HG03025 (cell line): ENCODE measurements at regions not wholly inside any gene's neighbourhood (a gene's known extent, or its start where the extent isn't known, plus 50 kb on each side); places are given as distances from the start of the nearest gene placed in this dataset.

Experiments
- ATAC-seq: cut with Tn5 transposase; IDR thresholded peaks from one replicate; pipeline ENCODE4 v1.9.1; 2021; ENCODE audit warnings: mild to moderate bottlenecking, moderate library complexity; ENCODE audit not compliant: unreplicated experiment, low FRiP score

DNA sequence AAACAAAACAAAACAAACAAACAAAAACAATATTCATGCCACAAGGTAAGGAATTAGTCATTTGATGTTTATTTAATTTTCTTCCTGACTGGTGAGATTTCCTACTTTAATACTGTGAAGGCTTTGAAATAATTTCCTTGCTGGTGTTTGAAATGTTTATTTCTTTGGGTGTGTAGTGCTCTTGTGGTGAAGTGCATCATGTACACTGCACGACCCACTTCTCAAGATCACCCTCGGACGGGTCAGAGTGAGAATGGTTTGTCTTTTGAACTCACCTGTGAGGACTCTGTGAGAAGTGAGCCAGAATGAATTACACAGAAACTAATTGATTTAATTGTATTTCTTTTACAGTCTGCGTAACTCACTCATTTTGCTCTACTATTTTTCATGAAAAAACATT is 1211.5 kb downstream of the SORCS1 start:
- no peak for ATAC-seq

DNA sequence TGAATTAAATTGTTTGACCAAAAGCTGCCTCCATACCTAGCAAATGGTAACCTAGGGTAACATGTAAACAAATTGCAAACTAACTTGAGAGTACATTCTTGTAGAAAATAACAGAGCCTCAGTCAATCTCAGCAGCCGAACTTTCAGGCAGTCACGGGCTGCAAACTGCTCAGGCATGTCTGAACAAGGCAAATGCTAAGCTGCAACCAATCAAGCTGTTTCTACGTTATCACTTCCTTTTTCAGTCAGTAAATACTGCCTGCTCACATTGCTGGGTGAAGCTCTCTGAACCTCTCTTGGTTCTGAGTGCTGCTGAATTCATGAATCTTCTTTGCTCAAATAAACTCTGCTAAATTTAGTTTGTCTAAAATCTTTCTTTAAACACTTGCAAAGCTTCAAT is 1212.4 kb downstream of the SORCS1 start:
- peak; percentile 97 for ATAC-seq

DNA sequence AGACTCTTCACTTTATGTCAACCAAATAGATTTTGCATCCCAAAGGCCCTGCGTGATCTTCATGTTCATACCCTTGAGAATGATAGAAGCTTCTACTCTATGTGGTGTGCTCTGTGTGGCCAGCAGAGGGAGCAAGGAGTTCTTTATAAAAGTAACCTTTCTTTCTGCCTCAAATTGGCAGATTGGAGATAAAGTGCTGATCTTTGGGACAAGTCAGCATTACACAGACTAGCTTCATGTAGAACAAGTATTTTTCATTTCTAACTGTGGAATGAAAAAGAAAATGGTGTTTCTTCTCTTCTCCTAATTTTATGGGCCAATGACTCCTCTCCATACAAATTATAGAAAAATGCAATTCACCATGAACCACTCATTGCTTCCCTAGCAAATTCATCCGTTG is 1214.1 kb downstream of the SORCS1 start:
- ATAC-seq = no peak

DNA sequence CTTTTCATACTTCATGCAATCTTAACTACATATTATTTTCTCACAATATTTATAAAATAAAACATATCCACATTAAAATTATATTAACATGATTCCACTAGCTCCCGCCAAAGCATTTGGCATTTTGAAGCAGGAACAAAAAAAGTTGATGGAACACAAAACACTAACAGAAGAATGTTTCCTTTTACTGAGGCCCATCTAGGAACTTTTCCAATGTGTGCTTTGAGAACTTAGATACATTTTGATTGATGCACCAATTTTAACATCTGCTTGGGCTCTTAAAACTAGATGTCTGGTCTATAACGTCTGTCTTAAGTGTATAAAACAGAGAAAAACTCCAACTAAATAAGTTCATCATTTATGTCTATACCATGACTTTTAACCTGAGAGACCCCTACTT is 1214.8 kb downstream of the SORCS1 start:
- ATAC-seq = no peak

DNA sequence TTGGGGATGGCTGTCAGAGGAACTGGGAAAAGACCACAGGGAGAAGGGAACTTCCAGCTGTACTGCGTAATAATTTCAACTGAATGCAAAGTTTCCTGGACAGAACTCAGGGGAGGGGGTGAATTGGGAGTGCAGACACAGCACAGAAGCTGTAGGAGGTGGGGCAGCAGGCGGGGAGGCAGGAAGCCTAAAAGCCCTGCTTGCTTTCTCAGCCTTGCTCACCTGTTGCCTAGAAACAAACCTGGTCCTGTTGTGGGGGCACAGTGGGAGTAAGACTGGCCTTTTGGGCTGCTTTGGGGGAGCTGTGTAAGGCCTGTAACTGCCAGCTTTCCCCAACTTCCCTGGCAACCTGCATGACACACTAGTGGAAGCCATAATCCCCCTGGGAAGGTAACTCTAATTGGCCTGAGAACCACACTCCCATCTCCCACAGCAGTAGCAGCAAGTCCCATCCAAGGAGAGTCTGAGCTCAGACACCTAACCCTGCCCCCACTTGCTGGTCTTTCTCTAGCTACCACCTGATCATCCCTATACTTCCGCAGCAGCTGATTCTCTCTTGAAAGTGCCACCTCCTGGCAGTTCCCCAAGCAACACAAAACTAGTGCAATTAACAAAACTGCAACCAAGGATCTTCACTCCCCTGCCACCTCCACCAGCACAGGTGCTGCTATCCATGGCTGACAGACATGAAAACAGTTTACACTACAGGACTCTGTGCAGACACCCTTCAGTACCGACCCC is 1239.3 kb downstream of the SORCS1 start:
- ATAC-seq = no peak

DNA sequence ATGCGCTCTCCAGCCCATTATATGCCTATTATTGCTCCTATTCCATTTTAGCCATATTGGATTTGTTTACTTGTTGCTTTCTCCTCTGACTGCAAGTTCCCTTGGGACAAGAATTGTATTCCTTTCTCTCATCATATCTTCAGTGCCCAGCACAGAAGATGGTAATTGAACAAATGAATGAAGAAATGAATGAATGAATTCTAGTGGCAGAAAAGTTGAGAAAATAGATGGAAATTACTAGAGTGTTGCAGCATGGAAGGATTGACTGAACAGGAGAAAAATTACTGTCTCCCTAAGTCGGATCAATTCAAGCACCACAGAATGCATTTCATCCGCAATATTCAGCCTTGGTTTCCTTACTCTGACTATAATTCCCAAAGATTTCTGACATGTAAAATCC is 1243.2 kb downstream of the SORCS1 start:
- no peak for ATAC-seq

DNA sequence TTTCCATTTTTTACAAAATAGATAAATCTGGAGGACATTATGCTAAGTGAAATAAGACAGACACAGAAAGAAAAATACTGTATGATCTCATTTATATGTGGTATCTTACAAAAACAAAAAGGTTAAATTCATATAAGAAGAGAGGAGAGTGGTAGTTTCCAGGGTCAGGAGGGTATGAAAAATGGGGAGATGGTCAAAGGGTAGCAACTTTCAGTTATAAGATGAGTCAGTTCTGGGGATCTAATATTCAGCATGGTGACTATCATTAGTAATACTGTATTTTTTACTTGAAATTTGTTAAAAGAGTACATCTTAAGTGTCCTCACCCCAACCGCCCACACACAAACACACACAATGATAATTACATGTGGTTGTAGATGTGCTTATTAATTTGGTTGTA is 1250.1 kb downstream of the SORCS1 start:
- no peak for ATAC-seq

DNA sequence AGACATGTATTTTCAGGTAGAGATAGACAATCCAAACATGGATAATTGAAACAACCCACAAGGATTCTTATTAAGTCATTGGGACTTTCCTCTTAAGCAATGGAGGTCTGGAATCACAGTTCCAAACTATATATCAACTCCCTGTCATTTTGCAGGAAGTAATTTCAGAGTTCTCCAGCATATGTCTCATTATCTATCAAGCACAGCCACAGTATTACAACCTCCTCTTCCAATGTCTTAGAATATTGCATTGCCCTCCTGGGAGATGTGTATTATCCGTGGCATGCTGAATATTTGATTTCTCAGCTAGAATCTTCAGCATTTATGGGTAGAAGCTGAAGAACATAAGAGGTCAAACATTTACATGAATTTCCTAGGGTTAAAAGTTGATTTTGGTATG is 1255.8 kb downstream of the SORCS1 start:
- ATAC-seq = no peak

DNA sequence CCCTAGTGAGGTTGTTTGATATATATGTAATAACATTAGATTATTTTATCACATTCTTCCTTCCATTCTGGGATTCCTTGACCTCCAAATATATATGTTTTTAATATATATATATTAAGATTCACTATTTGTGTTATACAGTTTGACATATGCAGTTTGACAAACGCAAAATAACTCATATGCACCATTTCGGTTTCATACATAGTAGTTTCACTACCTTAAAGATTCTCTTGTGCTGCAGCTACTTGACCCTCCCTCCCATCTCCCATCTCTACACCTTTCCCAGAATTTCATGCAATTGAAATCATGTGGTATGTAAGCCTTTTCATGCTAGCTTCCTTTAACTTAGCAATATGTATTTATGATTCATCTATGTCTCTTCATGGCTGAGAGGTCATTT is 1244.4 kb downstream of the SORCS3 start:
- no peak for ATAC-seq

DNA sequence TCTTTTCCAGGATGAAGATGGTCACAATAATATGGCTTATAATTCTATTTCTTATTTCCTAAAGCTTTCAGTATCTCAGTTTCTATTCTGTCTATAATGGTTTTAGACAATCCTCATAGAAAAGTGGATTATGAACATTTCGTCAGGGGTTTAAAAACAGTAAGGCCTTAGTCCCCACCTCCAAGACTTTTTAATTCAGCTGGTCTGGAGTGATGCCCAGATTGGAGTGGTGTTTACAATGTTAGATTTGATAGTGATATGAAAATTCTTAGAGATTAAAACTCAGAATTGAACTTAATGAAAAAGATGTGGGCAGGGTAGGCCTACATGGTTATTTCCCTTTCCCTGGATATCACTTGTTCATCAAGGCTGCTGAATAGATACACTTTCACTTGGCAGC is 1238.3 kb downstream of the SORCS3 start:
- ATAC-seq = no peak

DNA sequence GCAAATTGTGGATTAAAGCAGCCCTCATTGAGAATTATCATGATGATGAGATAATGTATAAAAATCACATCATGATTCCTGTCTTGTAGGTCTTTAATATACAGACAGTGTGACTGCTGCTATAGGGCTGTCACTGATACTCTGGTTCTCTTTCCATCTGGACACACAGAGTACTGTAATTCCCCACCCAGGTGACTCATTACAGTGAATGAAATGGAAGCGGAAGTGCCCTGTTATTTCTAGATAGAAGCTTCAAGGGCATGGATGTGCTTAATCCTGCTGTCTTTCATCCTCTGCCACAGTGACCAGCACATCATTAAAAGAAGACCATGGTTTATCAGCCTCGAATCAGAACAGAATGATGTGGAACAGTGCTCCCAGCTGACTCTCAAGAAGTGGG is 1234.0 kb downstream of the SORCS3 start:
- ATAC-seq = no peak

DNA sequence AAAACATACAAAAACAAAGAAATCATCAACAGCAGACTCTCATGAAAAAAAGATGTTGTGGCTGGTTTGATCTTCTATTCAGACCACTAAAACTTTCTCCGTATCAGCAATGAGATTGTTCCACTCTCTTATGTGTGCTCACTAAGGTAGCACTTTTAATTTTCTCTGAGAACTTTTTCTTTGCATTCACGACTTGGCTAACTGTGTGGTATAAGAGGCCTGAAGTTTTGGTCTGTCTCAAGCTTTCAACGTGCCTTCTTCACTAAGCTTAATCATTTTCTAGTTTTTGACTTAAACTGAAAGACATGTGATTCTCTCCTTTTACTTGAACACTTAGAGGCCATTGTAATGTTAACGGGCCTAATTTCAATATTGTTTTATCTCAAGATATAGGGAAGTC is 1231.6 kb downstream of the SORCS3 start:
- no peak for ATAC-seq

DNA sequence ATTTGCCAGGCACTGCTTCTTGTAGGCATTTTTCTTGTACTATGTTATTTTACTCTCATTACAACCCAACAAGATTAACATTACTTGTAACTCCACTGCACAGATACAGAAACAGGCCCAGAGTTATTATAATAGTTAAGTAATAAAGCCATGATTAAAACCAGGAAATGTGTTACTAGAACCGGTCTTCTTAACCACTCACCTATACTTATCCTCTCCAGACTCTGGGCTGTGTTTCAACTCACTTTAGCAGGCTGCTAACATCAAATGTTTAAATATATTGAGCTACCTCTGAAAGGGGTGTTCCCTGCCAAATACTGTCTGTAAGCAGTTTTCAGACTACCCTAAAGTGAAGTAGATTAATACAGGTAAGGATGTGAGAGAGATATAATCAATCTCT is 1227.8 kb downstream of the SORCS3 start:
- no peak for ATAC-seq

DNA sequence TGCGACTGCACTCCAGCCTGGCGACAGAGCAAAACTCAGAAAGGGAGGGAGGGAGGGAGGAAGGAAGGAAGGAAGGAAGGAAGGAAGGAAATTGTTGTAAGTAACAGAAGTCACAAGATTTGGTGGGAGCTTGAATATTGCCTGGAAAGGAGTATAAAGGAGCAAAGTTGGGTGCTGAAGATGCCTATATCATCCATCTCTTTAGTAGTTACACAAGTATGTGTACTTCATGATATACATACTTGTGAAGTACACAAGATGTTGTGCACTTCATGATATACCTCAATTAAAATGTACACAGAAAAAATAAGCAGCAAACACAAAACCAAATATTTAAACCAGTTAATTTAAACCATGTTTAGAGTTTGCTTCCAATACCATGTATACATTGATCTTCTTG is 1223.8 kb downstream of the SORCS3 start:
- ATAC-seq = no peak

DNA sequence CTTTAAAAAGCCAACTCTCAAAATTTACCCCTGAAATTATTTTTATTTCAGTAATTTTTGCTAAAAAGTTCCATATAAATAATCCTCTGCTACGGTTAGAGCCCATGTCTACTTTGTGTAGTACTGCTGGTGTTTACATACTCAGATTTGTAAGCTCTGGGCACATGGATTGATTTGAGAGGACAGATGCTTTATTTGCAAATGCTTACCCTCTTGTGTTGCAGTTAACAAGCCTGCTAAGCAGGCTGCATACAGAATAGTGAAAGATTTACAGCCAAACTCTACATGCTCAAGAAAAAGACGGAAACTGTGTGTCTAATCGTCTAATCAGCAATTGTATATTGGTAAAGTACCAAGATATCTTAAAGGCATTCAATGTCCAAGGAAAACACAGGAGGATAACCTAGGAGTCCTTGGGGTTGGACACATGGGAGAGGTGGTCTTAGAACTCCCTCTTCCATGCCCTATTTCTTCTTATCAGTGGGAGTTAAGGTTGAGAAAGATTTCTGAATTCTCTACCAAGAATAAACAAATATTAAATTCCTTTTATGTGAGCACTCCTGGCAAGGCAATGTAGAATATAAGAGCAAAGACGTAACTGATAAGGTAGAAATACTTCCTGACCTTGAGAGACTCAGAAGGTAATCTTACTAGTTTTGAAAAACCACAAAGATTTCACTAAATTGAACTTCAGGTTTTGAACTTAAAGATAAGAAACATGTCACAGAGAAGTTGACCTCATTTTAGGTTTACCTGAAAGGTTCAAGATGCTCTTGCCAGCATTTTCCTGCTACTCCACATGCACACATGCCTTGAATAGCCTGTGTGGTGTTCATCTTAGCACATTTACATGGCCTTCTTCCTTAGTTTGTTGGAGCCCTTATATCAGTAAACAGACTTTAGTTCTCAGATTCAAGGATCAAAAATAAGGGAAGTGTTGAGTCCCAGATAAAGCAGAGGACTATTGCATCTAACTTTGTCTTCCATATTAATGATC is 1216.5 kb downstream of the SORCS3 start:
- ATAC-seq = no peak

DNA sequence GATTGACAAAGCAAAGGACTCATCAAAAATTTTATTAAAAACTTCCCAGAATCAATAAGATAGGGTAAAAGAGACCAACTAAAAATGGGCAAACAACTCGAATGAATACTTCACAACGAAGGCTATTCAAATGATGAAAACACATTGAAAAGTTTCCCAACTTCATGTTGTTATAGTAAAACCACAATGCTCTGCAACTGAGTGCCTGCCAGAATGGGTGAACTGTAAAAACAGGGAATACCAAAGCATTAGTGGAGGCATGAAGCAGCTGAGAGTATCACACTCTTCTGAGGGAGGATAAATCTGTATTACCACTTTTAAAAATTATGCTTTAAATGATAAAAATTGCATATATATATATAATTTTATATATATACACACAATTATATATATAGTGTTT is 1214.7 kb downstream of the SORCS3 start:
- no peak for ATAC-seq

DNA sequence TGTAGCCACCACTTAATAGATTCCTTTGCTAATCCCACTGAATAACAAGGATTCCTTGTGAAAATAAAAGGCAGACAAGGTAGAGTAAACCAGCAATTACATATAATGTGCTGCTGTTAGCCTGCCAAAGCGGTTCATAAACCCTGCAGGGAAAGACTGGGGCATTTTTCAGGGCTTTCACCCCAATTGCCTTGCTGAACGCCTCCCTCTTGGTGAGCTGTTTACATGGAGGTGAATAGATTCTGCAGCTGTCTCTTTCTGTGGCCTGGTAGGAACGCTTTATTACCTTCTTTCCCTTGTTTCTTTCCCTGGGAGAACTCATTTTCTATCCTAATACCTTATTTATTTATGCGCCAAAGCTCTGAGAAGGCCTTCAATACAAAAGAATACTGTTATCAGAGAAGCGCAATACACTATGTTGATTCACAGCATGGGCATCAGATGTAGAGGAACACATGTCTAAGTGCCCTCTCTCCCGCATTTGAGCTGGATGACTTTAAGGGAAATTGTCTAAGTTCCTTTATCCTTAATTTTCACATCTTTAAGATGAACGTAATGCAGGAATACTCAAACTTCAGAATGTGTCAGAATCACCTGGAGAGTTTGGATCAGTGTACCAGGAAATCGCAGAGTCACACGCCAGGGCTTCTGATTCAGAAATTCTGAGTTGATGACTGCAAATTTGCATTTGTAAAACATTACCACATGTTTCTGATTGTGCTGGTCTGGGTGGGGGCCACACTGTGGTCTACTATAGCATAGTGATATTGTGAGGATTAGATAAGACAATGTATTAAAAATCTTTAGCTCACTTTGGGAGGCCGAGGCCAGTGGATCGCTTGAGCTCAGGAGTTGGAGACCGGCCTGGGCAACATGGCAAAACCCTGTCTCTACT is 1203.8 kb downstream of the SORCS3 start:
- ATAC-seq = no peak

DNA sequence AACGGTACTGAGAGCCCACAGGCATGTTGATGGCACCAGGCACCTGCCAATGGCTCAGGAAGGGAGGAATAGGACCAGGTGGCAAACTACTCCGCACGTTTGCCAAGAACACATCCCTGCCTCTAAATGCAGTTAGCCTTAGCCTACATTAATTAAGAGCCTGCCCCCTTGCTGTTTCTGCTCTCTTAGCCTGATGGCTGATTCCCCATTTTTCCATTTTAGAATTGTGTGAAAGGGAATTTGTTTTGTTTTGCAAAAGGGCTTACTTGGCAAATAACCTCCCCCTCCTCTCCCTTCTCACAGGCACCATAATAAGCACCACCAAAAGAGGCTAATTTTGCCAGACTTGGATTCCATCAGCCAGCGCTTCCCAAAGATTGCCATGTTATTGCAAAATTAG is 1203.2 kb downstream of the SORCS3 start:
- no peak for ATAC-seq

DNA sequence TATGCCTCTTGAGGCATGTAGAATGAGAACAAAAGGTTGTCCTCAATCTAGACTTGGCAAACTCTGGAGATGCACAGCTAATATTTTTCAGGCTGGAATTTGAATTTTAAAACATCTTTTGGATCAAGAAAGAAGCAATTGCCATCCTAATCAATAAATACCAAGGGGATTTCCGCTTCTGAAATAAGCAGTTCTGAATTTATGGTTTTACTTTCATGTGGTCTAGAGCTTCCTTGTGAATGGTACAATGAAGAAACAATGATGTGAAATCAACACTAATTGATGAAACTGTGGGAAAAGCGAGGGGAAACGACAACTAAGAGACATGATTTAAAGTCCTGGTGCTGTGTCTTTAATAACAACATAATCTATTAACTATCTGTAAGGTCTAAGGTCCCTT is 1202.7 kb downstream of the SORCS3 start:
- no peak for ATAC-seq

DNA sequence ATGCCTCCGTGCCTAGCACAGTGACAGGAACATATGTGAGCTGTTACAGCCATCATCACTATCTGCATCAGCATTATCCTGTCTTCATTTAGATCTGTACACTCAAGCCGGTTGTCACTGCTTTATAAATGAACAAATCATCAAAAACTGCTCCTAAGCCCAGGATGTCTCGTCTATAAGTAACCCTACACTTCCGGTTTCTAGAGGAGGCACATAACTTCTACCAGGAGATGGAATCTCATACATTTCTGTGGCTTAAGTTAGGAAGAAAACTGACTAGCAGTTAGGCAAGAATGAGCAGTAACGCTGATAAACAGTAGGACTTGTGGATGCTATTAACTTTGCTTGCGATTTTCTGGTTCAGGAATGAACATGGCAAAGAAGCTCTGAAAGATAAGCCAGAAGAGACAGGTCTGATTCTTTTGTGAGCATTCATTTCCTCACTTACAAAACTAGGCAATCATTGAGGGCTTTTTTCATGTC is 1199.2 kb downstream of the SORCS3 start:
- ATAC-seq = no peak

DNA sequence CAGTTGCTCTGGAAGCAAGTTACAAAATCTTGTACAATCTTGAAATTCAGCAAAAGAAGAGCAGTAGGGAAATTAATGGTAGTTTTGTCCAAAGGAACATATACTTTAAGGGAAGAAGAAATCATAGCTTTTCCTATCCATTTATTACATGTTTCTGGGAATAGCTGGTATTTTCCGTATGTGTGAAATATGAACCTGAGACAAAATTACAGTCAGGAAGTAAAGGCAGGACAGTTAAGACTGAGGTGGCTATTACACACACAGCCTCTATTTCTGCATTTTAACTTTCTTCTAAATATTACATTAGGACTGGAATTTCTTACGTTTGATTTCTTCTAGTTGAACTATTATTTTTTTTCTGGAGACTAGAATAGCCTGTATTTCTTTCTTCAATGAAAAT is 1197.3 kb downstream of the SORCS3 start:
- no peak for ATAC-seq
